DND-41 (cell line): ENCODE measurements at regions not wholly inside any gene's neighbourhood (a gene's known extent, or its start where the extent isn't known, plus 50 kb on each side); places are given as distances from the start of the nearest gene placed in this dataset.

Experiments
- CTCF ChIP-seq: IDR thresholded peaks from 2 replicates; pipeline ENCODE4 v1.5.1; 2012; ENCODE audit warnings: borderline replicate concordance, low read length, moderate library complexity, mild to moderate bottlenecking; ENCODE audit not compliant: poor library complexity, severe bottlenecking; ENCODE audit errors: extremely low read depth
- EZH2 ChIP-seq: IDR thresholded peaks from 3 replicates; pipeline ENCODE4 v1.6.1; 2012; ENCODE audit warnings: borderline replicate concordance, low read depth, mild to moderate bottlenecking, moderate library complexity, low read length, inconsistent platforms; ENCODE audit not compliant: severe bottlenecking

GRCh38 chr12:14254781-14255180, 110.7 kb upstream of the ATF7IP start:
- no peak for TF ChIP-seq CTCF
- TF ChIP-seq EZH2 = no peak
